Esophagus muscularis mucosa (tissue), 4 donors: ENCODE measurements at regions not wholly inside any gene's neighbourhood (a gene's known extent, or its start where the extent isn't known, plus 50 kb on each side); places are given as distances from the start of the nearest gene placed in this dataset.

Source experiments
- DNase-seq: peaks from one replicate; pipeline ENCODE4 v3.0.0-alpha.2; 2017; ENCODE audit errors: extremely low spot score
- H3K27ac ChIP-seq, 4 donors: fragments of 200-600 bp; sonication (generic); replicated peaks in 1 of 4; 1 replicate in 3 of 4; 2 replicates in 1 of 4; pipeline ENCODE4 v1.5.1; 2016 to 2019; ENCODE audit warnings: mild to moderate bottlenecking in 1 of 4
- H3K27me3 ChIP-seq, 4 donors: fragments of 200-600 bp; sonication (generic); one replicate each; pipeline versions ENCODE4 v1.5.1 to v1.6.0; 2016 to 2019
- H3K36me3 ChIP-seq, 4 donors: fragments of 200-600 bp; sonication (generic); one replicate each; pipeline ENCODE4 v1.5.1; 2016 to 2019
- H3K4me1 ChIP-seq, 4 donors: fragments of 200-600 bp; sonication (generic); one replicate each; pipeline ENCODE4 v1.5.1; 2016 to 2019
- H3K4me3 ChIP-seq, 4 donors: fragments of 200-600 bp; sonication (generic); 1 replicate in 2 of 4; 2 replicates in 2 of 4; pipeline ENCODE4 v1.5.1; 2016 to 2019; ENCODE audit warnings: mild to moderate bottlenecking in 4 of 4, moderate library complexity in 1 of 4
- H3K9me3 ChIP-seq, 4 donors: fragments of 200-600 bp; sonication (generic); 1 replicate in 3 of 4; 2 replicates in 1 of 4; pipeline ENCODE4 v1.5.1; 2016 to 2019
- EP300 ChIP-seq: sonication (generic); formaldehyde crosslinking; IDR thresholded peaks from one replicate; pipeline ENCODE4 v1.6.1; 2017; ENCODE audit warnings: antibody characterized with exemption
- POLR2A ChIP-seq: fragments of 450-650 bp; IDR thresholded peaks from one replicate; pipeline ENCODE4 v1.6.1; 2017; ENCODE audit warnings: antibody characterized with exemption, moderate library complexity, mild to moderate bottlenecking, low read depth
- POLR2AphosphoS5 ChIP-seq, 2 donors: sonication (generic); formaldehyde crosslinking; IDR thresholded peaks; one replicate each; pipeline ENCODE4 v1.6.1; 2017; ENCODE audit warnings: antibody characterized with exemption in 2 of 2
- WGBS: methylation state at CpG from one replicate; pipeline ENCODE4 v1.1.5; 2018; 5-methylcytosine and 5-hydroxymethylcytosine counted together
- intact Hi-C: fragments of 100-400 bp; cut with DNase I; formaldehyde crosslinking; loops from one replicate; pipeline ENCODE4 v1.15.1; 2023
- TF ChIP-seq, protein P1 (sequence below), 3 experiments: fragments of 200-600 bp in 2 of 3; fragments of 450-650 bp in 1 of 3; sonication (generic) in 2 of 3; IDR thresholded peaks; one replicate each; pipeline ENCODE4 v1.5.1; 2017 to 2019; ENCODE audit warnings: antibody characterized with exemption in 3 of 3, mild to moderate bottlenecking in 2 of 3, moderate library complexity in 1 of 3

DNA sequence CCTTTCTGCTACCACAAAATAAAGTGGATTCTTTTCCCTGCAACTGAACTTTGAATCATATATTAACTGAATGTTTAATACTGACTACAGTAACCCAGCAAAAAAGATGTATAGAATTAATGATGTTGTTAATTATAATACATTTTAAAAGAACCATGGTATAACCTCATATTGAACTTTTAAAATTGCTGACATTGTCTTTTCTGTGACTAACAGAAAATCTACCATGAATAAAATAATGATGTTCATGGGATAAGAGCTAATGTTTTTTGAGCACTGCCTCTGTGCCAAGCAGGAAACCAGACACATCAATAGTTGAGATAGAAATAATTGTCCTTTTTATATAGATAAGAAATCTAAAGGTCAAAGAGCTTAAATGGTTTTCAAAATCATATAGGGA, 691.9 kb downstream of the PDHA2 start:
- DNase-seq: no peak
- intact Hi-C loops: no loop called here
- TF ChIP-seq POLR2AphosphoS5 (IDR thresholded peaks at IDR 0.05) (no peak), POLR2A (no peak), EP300 (no peak)
- TF ChIP-seq, protein P1, sequence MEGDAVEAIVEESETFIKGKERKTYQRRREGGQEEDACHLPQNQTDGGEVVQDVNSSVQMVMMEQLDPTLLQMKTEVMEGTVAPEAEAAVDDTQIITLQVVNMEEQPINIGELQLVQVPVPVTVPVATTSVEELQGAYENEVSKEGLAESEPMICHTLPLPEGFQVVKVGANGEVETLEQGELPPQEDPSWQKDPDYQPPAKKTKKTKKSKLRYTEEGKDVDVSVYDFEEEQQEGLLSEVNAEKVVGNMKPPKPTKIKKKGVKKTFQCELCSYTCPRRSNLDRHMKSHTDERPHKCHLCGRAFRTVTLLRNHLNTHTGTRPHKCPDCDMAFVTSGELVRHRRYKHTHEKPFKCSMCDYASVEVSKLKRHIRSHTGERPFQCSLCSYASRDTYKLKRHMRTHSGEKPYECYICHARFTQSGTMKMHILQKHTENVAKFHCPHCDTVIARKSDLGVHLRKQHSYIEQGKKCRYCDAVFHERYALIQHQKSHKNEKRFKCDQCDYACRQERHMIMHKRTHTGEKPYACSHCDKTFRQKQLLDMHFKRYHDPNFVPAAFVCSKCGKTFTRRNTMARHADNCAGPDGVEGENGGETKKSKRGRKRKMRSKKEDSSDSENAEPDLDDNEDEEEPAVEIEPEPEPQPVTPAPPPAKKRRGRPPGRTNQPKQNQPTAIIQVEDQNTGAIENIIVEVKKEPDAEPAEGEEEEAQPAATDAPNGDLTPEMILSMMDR (IDR thresholded peaks at IDR 0.05): no peak
- no peaks in the 10 kb centered on the region for H3K9me3 ChIP-seq
- no peak overlapping the region for H3K27ac ChIP-seq
- H3K36me3 ChIP-seq: no peaks in the 10 kb centered on the region
- no peak overlapping the region for H3K4me3 ChIP-seq
- H3K27me3 ChIP-seq: no peaks in the 10 kb centered on the region
- H3K4me1 ChIP-seq: no peaks in the 10 kb centered on the region

DNA sequence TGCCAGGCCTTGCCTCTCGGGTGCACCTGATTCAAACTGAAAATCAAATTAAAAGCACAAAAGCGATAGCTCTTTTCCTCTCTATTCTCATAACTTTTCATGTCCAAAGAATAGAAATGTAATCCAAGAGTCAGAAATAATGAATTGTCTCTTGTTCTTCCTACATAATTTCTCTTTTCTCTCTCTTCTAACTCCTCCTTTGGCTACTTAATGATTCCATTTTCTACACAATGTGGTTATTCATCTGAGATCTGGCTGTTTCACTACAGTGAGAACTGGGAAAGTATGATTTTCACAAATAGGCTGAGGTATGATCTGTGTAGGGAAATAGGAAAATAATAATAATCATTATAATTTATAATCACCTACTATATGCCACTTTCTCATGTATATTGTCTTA, 703.5 kb downstream of the PDHA2 start:
- Histone ChIP-seq H3K4me1 (no peaks in the 10 kb centered on the region), H3K27me3 (no peaks in the 10 kb centered on the region), H3K27ac (no peak overlapping the region), H3K4me3 (no peak overlapping the region), H3K36me3 (no peaks in the 10 kb centered on the region), H3K9me3 (no peaks in the 10 kb centered on the region)
- WGBS: 86% methylated on average over 2 of the region's 2 CpGs
- intact Hi-C loops: no loop called here
- no peak for DNase-seq
- no peak for TF ChIP-seq POLR2AphosphoS5 (IDR thresholded peaks at IDR 0.05)
- TF ChIP-seq, protein P1 (IDR thresholded peaks at IDR 0.05): no peak
- TF ChIP-seq POLR2A: no peak
- no peak for TF ChIP-seq EP300

DNA sequence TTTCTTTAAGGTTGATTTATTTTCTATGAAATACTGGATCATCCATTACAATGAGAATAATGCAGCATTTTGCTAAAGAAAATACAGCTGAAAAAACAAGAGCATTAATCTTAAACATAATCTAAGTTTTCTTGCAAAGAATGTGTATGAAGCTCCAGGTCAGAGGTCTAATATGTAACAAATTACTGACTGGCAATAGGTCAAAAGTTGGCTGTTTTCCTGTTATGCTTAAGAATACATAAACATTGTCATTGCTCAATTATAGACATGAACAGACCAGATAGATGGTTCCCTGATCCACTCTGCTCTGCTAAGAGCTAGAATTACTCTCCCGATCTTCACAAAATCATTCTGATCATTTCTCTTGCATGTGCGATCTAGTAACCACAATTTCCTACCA, 718.6 kb downstream of the PDHA2 start:
- WGBS: 70% methylated on average over 2 of the region's 2 CpGs
- no peak for TF ChIP-seq EP300
- TF ChIP-seq, protein P1 (IDR thresholded peaks at IDR 0.05): no peak
- TF ChIP-seq POLR2A: no peak
- no peak for TF ChIP-seq POLR2AphosphoS5 (IDR thresholded peaks at IDR 0.05)
- H3K4me3 ChIP-seq: no peak overlapping the region
- no peaks in the 10 kb centered on the region for H3K4me1 ChIP-seq
- intact Hi-C loops: no loop called here
- H3K27me3 ChIP-seq: no peaks in the 10 kb centered on the region
- DNase-seq: no peak
- no peaks in the 10 kb centered on the region for H3K9me3 ChIP-seq
- no peak overlapping the region for H3K27ac ChIP-seq
- H3K36me3 ChIP-seq: no peaks in the 10 kb centered on the region

DNA sequence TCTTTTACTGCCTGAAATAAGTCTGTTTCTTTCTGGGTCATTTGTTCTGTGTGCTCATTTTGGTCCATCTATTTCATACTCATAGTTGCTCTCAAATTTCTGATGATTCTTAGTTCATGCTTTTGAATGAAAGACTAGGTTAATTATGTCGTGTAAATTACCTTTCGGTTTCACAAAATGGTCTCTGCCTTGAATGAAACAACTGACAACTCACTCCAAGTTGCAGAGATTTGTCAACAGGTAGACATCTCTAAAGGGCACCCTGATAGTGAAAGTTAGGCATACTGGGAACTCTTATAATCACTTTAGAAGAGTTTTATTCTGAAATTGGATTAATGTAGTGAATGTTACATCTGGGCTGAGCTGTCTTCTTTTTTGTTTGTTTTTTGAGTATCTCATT, 726.9 kb downstream of the PDHA2 start:
- TF ChIP-seq POLR2A (no peak), POLR2AphosphoS5 (IDR thresholded peaks at IDR 0.05) (no peak), EP300 (no peak)
- TF ChIP-seq, protein P1 (IDR thresholded peaks at IDR 0.05): no peak
- 90% methylated on average over 2 of the region's 2 CpGs for WGBS
- no peak overlapping the region for H3K4me3 ChIP-seq

DNA sequence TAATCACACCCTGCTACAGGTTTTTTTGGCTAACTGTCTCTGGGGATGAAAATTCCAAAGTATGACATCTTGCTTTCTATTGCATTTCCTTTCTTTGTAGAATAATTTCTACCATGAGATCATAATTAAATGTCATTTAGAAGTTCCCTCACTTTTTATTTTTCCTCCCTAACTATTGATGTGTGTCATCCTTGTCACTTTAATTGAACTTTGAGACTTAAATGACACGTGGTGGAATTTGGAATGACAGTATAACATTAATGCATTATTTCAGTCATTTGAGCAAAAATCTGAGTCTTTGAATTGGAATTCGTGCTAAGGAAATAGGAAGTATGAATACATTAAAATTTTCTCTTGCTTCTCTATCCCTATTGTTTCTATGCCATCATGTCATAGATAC, 745.4 kb downstream of the PDHA2 start:
- H3K9me3 ChIP-seq: no peaks in the 10 kb centered on the region
- no peak overlapping the region for H3K4me3 ChIP-seq
- H3K27me3 ChIP-seq: no peaks in the 10 kb centered on the region
- no peak overlapping the region for H3K27ac ChIP-seq
- no peak for TF ChIP-seq POLR2AphosphoS5 (IDR thresholded peaks at IDR 0.05)
- TF ChIP-seq POLR2A: no peak
- no peak for TF ChIP-seq EP300
- TF ChIP-seq, protein P1 (IDR thresholded peaks at IDR 0.05): no peak
- DNase-seq: no peak
- 77% methylated on average over 2 of the region's 2 CpGs for WGBS
- intact Hi-C loops: no loop called here
- H3K4me1 ChIP-seq: no peaks in the 10 kb centered on the region
- no peaks in the 10 kb centered on the region for H3K36me3 ChIP-seq

More for the DNA sequence above, 726.9 kb downstream of the PDHA2 start:
- Histone ChIP-seq H3K27ac (no peak overlapping the region), H3K4me1 (no peaks in the 10 kb centered on the region), H3K9me3 (no peaks in the 10 kb centered on the region), H3K36me3 (no peaks in the 10 kb centered on the region), H3K27me3 (no peaks in the 10 kb centered on the region)
- intact Hi-C loops: no loop called here
- DNase-seq: no peak
